GDM1 (cell line): ENCODE measurements at regions not wholly inside any gene's neighbourhood (a gene's known extent, or its start where the extent isn't known, plus 50 kb on each side); places are given as distances from the start of the nearest gene placed in this dataset.
"Not testable (repeated sequence)": the region's sequence is repeated elsewhere in the genome, so short reads cannot be mapped to it uniquely, and the experiment has no call there.

ENCODE experiments used
- DNase-seq: peaks from one replicate; lab custom pipeline; 2025; lab: John Stamatoyannopoulos, UW

GRCh38 chr2:6139142-6139541, 447.0 kb downstream of the SOX11 start:
- no peak for DNase-seq

GRCh38 chr2:6139916-6140315, 447.7 kb downstream of the SOX11 start:
- DNase-seq: no peak

GRCh38 chr2:6140509-6140908, 448.3 kb downstream of the SOX11 start:
- DNase-seq: no peak

- no peak for DNase-seq
Observed at GRCh38 chr2:6143812-6144211, 451.6 kb downstream of the SOX11 start.

- DNase-seq: not testable (repeated sequence)
Observed at GRCh38 chr2:6147215-6147614, 455.0 kb downstream of the SOX11 start.

- DNase-seq: no peak
Observed at GRCh38 chr2:6148882-6149281, 456.7 kb downstream of the SOX11 start.

GRCh38 chr2:6159606-6160005, 467.4 kb downstream of the SOX11 start:
- DNase-seq: no peak

- DNase-seq: no peak
Observed at GRCh38 chr2:6163932-6164331, 471.7 kb downstream of the SOX11 start.

GRCh38 chr2:6164986-6165747, 473.0 kb downstream of the SOX11 start:
- no peak for DNase-seq

GRCh38 chr2:6167592-6168138, 475.5 kb downstream of the SOX11 start:
- DNase-seq: no peak

GRCh38 chr2:6168485-6168884, 476.3 kb downstream of the SOX11 start:
- DNase-seq: no peak

GRCh38 chr2:6171294-6171693, 479.1 kb downstream of the SOX11 start:
- no peak for DNase-seq

- DNase-seq: no peak
Observed at GRCh38 chr2:6177811-6178210, 485.6 kb downstream of the SOX11 start.

GRCh38 chr2:6181525-6181924, 489.3 kb downstream of the SOX11 start:
- DNase-seq: no peak

- no peak for DNase-seq
Observed at GRCh38 chr2:6181926-6182325, 489.7 kb downstream of the SOX11 start.

GRCh38 chr2:6183226-6183625, 491.0 kb downstream of the SOX11 start:
- no peak for DNase-seq

GRCh38 chr2:6184532-6185292, 492.5 kb downstream of the SOX11 start:
- DNase-seq: no peak

GRCh38 chr2:6186332-6187151, 494.4 kb downstream of the SOX11 start:
- DNase-seq: no peak

GRCh38 chr2:6196449-6196848, 504.3 kb downstream of the SOX11 start:
- DNase-seq: no peak

- not testable (repeated sequence) for DNase-seq
Observed at GRCh38 chr2:6198370-6198919, 506.3 kb downstream of the SOX11 start.

GRCh38 chr2:6202756-6203155, 510.6 kb downstream of the SOX11 start:
- no peak for DNase-seq
